ENCODE measurements at regions not wholly inside any gene's neighbourhood (a gene's known extent, or its start where the extent isn't known, plus 50 kb on each side); places are given as distances from the start of the nearest gene placed in this dataset.

- Histone ChIP-seq H3K9ac (ENCODE audit: control insufficient read depth, extremely low read depth, insufficient read depth, low read length) (no peak overlapping the region), H3K4me2 (ENCODE audit: control insufficient read depth, extremely low read depth, insufficient read depth, low read depth, low read length) (no peak overlapping the region), H3K27me3 (ENCODE audit: control insufficient read depth, extremely low read depth, insufficient read depth, low read length) (no peaks in the 10 kb centered on the region), H3K79me2 (ENCODE audit: control insufficient read depth, insufficient read depth, low read length) (no peaks in the 10 kb centered on the region), H3K36me3 (ENCODE audit: control insufficient read depth in 2 of 2, extremely low read depth in 1 of 2, insufficient read depth in 2 of 2, low read length in 2 of 2) (no peaks in the 10 kb centered on the region), H3K27ac (ENCODE audit: control insufficient read depth, insufficient read depth, low read length) (no peak overlapping the region), H3K9me3 (ENCODE audit: control insufficient read depth, low read depth, low read length) (no peaks in the 10 kb centered on the region), H3K9me1 (ENCODE audit: control insufficient read depth, extremely low read depth, insufficient read depth, low read length) (no peaks in the 10 kb centered on the region), H3K4me1 (ENCODE audit: control insufficient read depth, extremely low read depth, insufficient read depth, low read length) (no peaks in the 10 kb centered on the region), H3K4me3 (ENCODE audit: control insufficient read depth in 2 of 3, extremely low read depth in 1 of 3, insufficient read depth in 2 of 3, low read depth in 1 of 3, low read length in 3 of 3) (no peak overlapping the region), H4K20me1 (ENCODE audit: control insufficient read depth, extremely low read depth, insufficient read depth, low read length) (no peaks in the 10 kb centered on the region), H2AFZ (ENCODE audit: control insufficient read depth, low read length) (no peak overlapping the region)
- TF ChIP-seq CTCF (optimal IDR thresholded peaks at IDR 0.05 in 1 of 3, IDR thresholded peaks at IDR 0.05 in 1 of 3, conservative IDR thresholded peaks at IDR 0.05 in 1 of 3; ENCODE audit: extremely low read depth in 1 of 3, insufficient read depth in 2 of 3, low read length in 3 of 3): no peak
- no peak for TF ChIP-seq EZH2 (IDR thresholded peaks at IDR 0.05; ENCODE audit: low read length)
- FAIRE-seq: no peak
- dilution Hi-C loops (cut with MboI; ENCODE audit: extremely low pct_ligation_motif_present, low sequenced_read_pairs): no loop called here
- DNase-seq (ENCODE audit: low read depth, low spot score): no peak
These were observed 241.6 kb downstream of the CALCRL start for GRCh38 chr2:187206471-187206870.

- H2AFZ ChIP-seq (ENCODE audit: control insufficient read depth, low read length): peak overlapping the region; percentile 44
- no peaks in the 10 kb centered on the region for H4K20me1 ChIP-seq (ENCODE audit: control insufficient read depth, extremely low read depth, insufficient read depth, low read length)
- TF ChIP-seq CTCF (optimal IDR thresholded peaks at IDR 0.05 in 1 of 3, IDR thresholded peaks at IDR 0.05 in 1 of 3, conservative IDR thresholded peaks at IDR 0.05 in 1 of 3; ENCODE audit: extremely low read depth in 1 of 3, insufficient read depth in 2 of 3, low read length in 3 of 3): no peak
- dilution Hi-C loops (cut with MboI; ENCODE audit: extremely low pct_ligation_motif_present, low sequenced_read_pairs): no loop called here
- H3K9ac ChIP-seq (ENCODE audit: control insufficient read depth, extremely low read depth, insufficient read depth, low read length): no peak overlapping the region
- H3K36me3 ChIP-seq (ENCODE audit: control insufficient read depth in 2 of 2, extremely low read depth in 1 of 2, insufficient read depth in 2 of 2, low read length in 2 of 2): no peaks in the 10 kb centered on the region
- peak; percentile 52 for FAIRE-seq
- H3K9me1 ChIP-seq (ENCODE audit: control insufficient read depth, extremely low read depth, insufficient read depth, low read length): no peaks in the 10 kb centered on the region
- no peaks in the 10 kb centered on the region for H3K79me2 ChIP-seq (ENCODE audit: control insufficient read depth, insufficient read depth, low read length)
- H3K9me3 ChIP-seq (ENCODE audit: control insufficient read depth, low read depth, low read length): no peaks in the 10 kb centered on the region
- no peaks in the 10 kb centered on the region for H3K27me3 ChIP-seq (ENCODE audit: control insufficient read depth, extremely low read depth, insufficient read depth, low read length)
- H3K4me2 ChIP-seq (ENCODE audit: control insufficient read depth, extremely low read depth, insufficient read depth, low read depth, low read length): no peak overlapping the region
- H3K27ac ChIP-seq (ENCODE audit: control insufficient read depth, insufficient read depth, low read length): no peak overlapping the region
- no peak for DNase-seq (ENCODE audit: low read depth, low spot score)
- H3K4me1 ChIP-seq (ENCODE audit: control insufficient read depth, extremely low read depth, insufficient read depth, low read length): no peaks in the 10 kb centered on the region
- H3K4me3 ChIP-seq (ENCODE audit: control insufficient read depth in 2 of 3, extremely low read depth in 1 of 3, insufficient read depth in 2 of 3, low read depth in 1 of 3, low read length in 3 of 3): no peak overlapping the region
These were observed 242.0 kb downstream of the CALCRL start for GRCh38 chr2:187206071-187206470.

All from keratinocyte (primary cell).